ENCODE measurements at regions not wholly inside any gene's neighbourhood (a gene's known extent, or its start where the extent isn't known, plus 50 kb on each side); places are given as distances from the start of the nearest gene placed in this dataset.

DNA sequence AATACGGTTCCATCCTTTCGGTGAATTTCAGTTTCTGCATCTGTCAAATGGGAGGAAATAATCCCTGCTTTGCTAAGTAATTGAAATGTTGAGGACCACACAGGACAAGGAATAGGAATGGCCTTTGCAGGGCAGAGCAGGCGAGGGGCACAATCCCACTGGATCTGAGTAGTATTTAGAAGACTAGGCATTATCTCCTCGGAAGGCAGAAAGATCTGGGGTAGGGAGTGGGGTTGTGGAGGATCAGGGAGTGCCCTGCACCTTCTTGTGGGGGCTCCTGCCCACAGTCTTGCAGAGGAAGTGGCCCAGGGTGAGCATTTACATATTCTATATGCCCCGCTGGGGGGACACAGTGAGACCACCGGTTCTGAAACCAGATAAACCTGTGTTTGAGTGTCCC, 87.1 kb upstream of the SIRPA start:
- TF ChIP-seq CTCF (IDR thresholded peaks at IDR 0.05; ENCODE audit: insufficient read depth, low read length, missing control alignments): no peak
- POLR2A ChIA-PET: no interaction called here
- no peak for DNase-seq (ENCODE audit: low read depth, low spot score)
- no peak overlapping the region for H3K4me3 ChIP-seq (ENCODE audit: low read depth, low read length)
- CTCF ChIA-PET: interaction anchor here (0.8 to 2.3 kb wide), 4 partner anchors 31 to 92 kb away, joined by 3 to 9 read pairs (median 4); no protein-coding TSS in a partner anchor

- no peak overlapping the region for H3K4me3 ChIP-seq (ENCODE audit: low read depth, low read length)
- ChIA-PET CTCF (interaction anchor here (1.0 kb wide), 1 partner anchor 30 kb away, joined by 4 read pairs; no protein-coding TSS in a partner anchor), POLR2A (no interaction called here)
- TF ChIP-seq CTCF (IDR thresholded peaks at IDR 0.05; ENCODE audit: insufficient read depth, low read length, missing control alignments): no peak
- no peak for DNase-seq (ENCODE audit: low read depth, low spot score)
Observed at GRCh38 chr20:1807394-1807793, 87.8 kb upstream of the SIRPA start.

- DNase-seq (ENCODE audit: low read depth, low spot score): no peak
- H3K4me3 ChIP-seq (ENCODE audit: low read depth, low read length): no peak overlapping the region
- ChIA-PET CTCF (interaction anchor here (0.8 to 1.6 kb wide), 2 partner anchors 29 to 41 kb away, joined by 3 to 5 read pairs; no protein-coding TSS in a partner anchor), POLR2A (no interaction called here)
- no peak for TF ChIP-seq CTCF (IDR thresholded peaks at IDR 0.05; ENCODE audit: insufficient read depth, low read length, missing control alignments)
Observed at GRCh38 chr20:1806456-1806855, 88.8 kb upstream of the SIRPA start.

DNA sequence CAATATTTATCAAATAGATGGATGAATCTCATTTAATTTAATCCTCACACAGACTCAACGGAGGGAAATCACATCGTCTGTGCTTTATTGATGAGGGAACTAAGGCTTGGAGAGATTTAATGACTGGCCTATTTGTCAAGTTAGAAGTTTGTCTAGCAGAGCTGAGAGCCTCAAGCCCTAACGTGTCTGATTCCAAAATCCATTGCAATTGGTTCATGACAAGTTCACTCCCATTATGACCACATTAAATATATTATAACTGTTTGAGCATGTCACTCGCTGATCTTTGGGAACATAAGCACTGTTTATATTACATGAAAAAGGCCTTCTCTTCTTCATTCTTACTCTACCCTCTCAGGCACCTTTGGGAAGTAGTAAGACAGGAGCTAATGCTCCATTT, 89.4 kb upstream of the SIRPA start:
- ChIA-PET CTCF (interaction anchor here (0.8 to 1.6 kb wide), 2 partner anchors 29 to 41 kb away, joined by 3 to 5 read pairs; no protein-coding TSS in a partner anchor), POLR2A (no interaction called here)
- no peak for DNase-seq (ENCODE audit: low read depth, low spot score)

GRCh38 chr20:1805161-1805581, 90.0 kb upstream of the SIRPA start:
- H3K4me3 ChIP-seq (ENCODE audit: low read depth, low read length): no peak overlapping the region
- no peak for DNase-seq (ENCODE audit: low read depth, low spot score)
- POLR2A ChIA-PET: no interaction called here
- CTCF ChIA-PET: interaction anchor here (1.0 to 1.6 kb wide), 3 partner anchors 28 to 96 kb away, joined by 3 to 5 read pairs (median 4); no protein-coding TSS in a partner anchor
- no peak for TF ChIP-seq CTCF (IDR thresholded peaks at IDR 0.05; ENCODE audit: insufficient read depth, low read length, missing control alignments)

More for the DNA sequence above, 89.4 kb upstream of the SIRPA start:
- no peak for TF ChIP-seq CTCF (IDR thresholded peaks at IDR 0.05; ENCODE audit: insufficient read depth, low read length, missing control alignments)
- H3K4me3 ChIP-seq (ENCODE audit: low read depth, low read length): no peak overlapping the region

DNA sequence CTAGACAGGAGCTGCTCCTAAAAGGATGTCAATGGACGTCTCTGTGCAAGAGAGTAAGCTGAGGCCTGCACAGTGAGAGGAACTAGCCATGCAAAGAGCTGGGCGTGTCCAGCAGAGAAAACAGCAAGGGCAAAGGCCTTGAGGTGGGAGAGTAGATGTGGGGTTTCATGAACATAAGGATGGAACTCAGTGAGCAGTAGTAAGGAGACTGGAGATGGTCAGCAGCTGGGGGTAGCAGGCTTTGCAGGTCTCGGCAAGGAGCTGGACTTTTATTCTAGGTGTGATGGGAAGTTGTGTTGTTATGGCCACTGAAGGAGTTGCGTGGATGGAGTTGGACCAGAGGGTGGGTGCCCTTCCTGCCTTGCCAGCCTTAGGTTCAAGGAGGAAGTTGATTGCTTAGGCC, 90.7 kb upstream of the SIRPA start:
- no peak overlapping the region for H3K4me3 ChIP-seq (ENCODE audit: low read depth, low read length)
- DNase-seq (ENCODE audit: low read depth, low spot score): no peak
- no peak for TF ChIP-seq CTCF (IDR thresholded peaks at IDR 0.05; ENCODE audit: insufficient read depth, low read length, missing control alignments)
- ChIA-PET CTCF (interaction anchor here (1.0 to 5.2 kb wide), 3 partner anchors 28 to 97 kb away, joined by 3 to 62 read pairs (median 4); no protein-coding TSS in a partner anchor), POLR2A (no interaction called here)
